Activated naive CD4-positive, alpha-beta T cell treated with anti-CD3 and anti-CD28 coated beads, Interleukin-2, amount 50 U/mL, for 24 hours (primary cell): ENCODE measurements at regions not wholly inside any gene's neighbourhood (a gene's known extent, or its start where the extent isn't known, plus 50 kb on each side); places are given as distances from the start of the nearest gene placed in this dataset.

Experiments
- H3K27ac Mint-ChIP-seq: one replicate; pipeline ENCODE4 v1.8.0; 2021; ENCODE audit warnings: mild to moderate bottlenecking, mixed read lengths
- H3K27me3 Mint-ChIP-seq: one replicate; pipeline ENCODE4 v1.8.0; 2021; ENCODE audit warnings: mixed read lengths
- H3K36me3 Mint-ChIP-seq: one replicate; pipeline ENCODE4 v1.8.0; 2021; ENCODE audit warnings: mixed read lengths
- H3K4me1 Mint-ChIP-seq: one replicate; pipeline ENCODE4 v1.8.0; 2021; ENCODE audit warnings: mixed read lengths
- H3K4me3 Mint-ChIP-seq: one replicate; pipeline ENCODE4 v1.8.0; 2021; ENCODE audit warnings: mild to moderate bottlenecking, mixed read lengths
- H3K9me3 Mint-ChIP-seq: one replicate; pipeline ENCODE4 v1.8.0; 2021; ENCODE audit warnings: mixed read lengths

DNA sequence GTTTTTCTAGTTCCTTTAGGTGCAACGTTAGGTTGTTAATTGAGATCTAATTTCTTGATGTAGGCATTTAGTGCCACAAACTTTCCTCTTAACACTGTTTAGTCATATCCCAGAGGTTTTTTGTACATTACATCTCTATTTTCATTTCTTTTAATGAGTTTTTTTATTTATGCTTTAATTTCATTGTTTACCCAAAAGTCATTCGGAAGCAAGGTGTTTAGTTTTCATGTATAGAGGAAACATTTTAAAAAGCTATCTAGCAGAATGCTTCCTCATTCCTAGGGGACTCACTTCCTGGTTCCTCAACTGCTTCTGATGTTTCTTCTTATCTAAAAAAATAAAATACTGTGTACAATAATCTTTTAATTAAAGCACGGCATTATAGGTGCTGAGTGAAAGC is 307.2 kb upstream of the CAMK1G start:
- peaks cover 19% of the 10 kb centered on the region for H3K27me3 Mint-ChIP-seq
- H3K9me3 Mint-ChIP-seq = peaks cover 5% of the 10 kb centered on the region
- no peak overlapping the region for H3K27ac Mint-ChIP-seq
- H3K4me1 Mint-ChIP-seq = no peaks in the 10 kb centered on the region
- no peaks in the 10 kb centered on the region for H3K36me3 Mint-ChIP-seq
- no peak overlapping the region for H3K4me3 Mint-ChIP-seq

DNA sequence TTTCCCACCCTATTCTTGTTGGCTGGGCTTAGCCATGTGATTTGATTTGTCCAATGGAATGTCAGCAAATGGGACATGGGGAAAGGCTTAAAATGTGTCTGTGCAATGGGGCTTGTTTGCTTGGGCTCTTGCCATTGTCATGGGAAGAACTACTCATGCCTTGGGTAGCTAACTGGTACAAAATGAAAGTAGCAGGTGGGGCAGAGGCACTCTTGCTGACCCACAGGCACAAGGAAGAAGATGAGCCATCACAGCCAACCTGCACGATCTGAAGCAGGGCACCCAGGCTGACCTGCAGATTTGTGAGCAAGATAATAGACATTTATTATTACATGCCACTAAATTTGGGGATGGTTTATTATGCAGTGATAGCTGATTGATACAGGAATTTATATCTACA is 305.9 kb upstream of the CAMK1G start:
- Mint-ChIP-seq H3K27me3 (peaks cover 19% of the 10 kb centered on the region), H3K9me3 (peaks cover 5% of the 10 kb centered on the region)

DNA sequence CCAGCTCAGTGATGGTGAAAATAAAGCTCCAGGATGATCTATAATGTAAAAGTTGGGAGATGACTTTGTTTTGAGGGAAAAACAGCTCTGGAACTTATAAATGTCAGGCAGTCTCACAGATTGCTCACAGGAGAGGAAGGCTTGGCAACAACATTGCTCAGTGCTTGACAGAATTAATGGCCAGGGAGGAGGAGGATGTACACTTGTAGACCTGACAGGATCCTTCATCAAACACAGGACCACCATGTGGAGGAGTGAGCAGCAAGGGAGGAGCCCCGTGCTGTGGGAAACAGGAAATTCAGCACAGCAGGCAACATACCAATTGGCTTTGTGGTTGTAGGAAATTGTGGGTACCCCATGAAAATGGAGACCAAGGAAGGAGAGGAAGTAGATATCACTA is 291.8 kb upstream of the CAMK1G start:
- Mint-ChIP-seq H3K4me1 (no peaks in the 10 kb centered on the region), H3K36me3 (no peaks in the 10 kb centered on the region), H3K4me3 (no peak overlapping the region), H3K27ac (no peak overlapping the region), H3K27me3 (peaks cover 4% of the 10 kb centered on the region), H3K9me3 (no peaks in the 10 kb centered on the region)

More for the DNA sequence above, 305.9 kb upstream of the CAMK1G start:
- no peak overlapping the region for H3K27ac Mint-ChIP-seq
- no peaks in the 10 kb centered on the region for H3K36me3 Mint-ChIP-seq
- no peak overlapping the region for H3K4me3 Mint-ChIP-seq
- H3K4me1 Mint-ChIP-seq = no peaks in the 10 kb centered on the region

DNA sequence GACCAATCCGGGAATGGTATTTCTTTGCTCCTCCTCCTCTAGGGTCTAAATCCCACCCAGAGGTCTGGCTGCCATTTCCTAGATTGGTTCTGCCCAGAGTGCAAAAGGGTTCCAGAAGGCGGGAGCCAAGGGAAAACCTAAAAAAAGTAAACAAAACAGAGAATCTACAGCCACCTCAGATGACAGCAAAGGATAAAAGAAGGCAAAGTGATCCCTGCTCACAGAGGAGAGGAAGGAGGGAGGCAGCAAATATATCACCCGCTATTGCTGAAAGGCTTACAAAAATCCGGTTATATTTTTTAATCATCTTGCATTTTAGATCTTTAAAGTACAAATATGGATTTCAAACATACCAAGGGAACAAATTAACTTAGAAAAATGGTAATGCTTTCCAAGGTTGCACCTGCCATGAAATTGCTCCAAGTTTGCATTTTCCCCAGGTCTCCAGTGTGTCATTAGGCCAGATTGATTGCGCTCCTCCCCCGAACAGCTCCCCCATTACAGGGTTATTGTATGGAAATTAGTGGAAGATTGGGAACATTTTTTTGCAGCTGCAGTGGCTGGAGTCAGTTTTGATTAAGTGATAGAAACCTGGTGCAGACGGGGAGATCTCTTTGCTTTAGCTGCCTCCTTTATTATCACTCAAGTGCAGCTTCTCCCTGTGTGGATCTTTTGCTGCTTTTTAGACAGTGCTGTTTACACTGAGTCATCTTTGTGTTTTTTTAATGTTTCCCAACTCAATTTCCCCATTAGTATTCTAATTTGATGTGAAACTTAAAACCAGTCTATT is 280.5 kb upstream of the CAMK1G start:
- Mint-ChIP-seq H3K27me3 (peaks cover 21% of the 10 kb centered on the region), H3K4me3 (no peak overlapping the region), H3K27ac (no peak overlapping the region), H3K9me3 (no peaks in the 10 kb centered on the region), H3K4me1 (no peaks in the 10 kb centered on the region), H3K36me3 (no peaks in the 10 kb centered on the region)

DNA sequence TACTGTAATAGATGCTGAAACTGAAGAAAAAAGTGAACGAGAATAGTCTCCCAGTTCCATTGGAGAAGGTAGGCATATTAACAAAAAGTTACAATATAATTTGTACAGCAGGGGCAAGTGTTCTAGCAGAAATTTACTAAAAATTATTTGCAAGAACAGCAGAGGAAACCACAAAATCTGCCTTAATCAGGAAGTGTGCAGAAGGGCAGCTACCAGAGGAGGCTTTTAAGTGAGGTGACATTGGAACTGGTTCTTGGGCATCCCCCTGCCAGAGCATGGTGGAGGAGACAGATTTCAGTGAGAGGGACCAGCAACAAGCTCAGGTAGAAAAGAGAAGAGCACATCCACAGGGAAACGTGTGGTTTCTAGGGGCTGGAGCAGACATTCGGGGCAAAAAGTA is 279.3 kb upstream of the CAMK1G start:
- no peak overlapping the region for H3K4me3 Mint-ChIP-seq
- no peaks in the 10 kb centered on the region for H3K9me3 Mint-ChIP-seq
- H3K4me1 Mint-ChIP-seq = no peaks in the 10 kb centered on the region
- H3K27me3 Mint-ChIP-seq = peaks cover 21% of the 10 kb centered on the region
- no peak overlapping the region for H3K27ac Mint-ChIP-seq
- no peaks in the 10 kb centered on the region for H3K36me3 Mint-ChIP-seq

DNA sequence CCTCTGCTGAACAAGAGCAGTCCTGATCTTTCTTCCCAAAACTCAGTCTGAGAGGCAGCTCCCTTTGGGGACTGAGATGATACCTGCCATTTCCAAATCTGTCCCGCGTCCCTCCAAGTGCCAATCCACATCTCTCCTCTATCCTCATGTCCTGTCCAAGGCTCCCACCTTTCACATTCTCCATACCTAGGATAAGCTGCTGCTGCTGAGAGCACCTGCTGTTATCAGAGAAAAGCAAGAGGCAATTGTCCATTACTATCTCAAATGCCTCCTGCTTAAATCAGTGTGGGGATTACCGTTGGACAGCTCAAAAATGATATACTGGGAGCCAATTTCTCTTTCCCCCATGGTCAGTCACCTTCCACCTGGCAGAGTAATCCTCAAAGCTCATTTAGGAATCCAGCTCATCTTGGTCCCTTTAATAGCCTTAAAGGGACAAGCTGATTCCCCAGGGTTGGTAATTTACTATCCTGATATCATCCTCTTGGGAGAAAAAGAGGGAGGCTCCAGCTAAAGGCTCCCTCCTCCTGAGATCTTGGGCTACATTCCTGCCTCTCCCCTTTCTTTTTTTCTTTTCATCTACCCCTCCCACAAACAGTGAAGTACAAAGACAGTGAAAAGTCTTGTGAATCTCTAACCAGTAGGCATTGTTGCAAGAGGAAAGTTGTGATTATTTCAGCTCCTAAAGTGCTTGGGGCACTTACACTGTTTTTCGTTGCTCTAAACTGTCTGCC is 278.1 kb upstream of the CAMK1G start:
- Mint-ChIP-seq H3K9me3 (no peaks in the 10 kb centered on the region), H3K27me3 (peaks cover 21% of the 10 kb centered on the region), H3K36me3 (no peaks in the 10 kb centered on the region), H3K4me1 (no peaks in the 10 kb centered on the region), H3K27ac (peak overlapping the region; percentile 2), H3K4me3 (no peak overlapping the region)

DNA sequence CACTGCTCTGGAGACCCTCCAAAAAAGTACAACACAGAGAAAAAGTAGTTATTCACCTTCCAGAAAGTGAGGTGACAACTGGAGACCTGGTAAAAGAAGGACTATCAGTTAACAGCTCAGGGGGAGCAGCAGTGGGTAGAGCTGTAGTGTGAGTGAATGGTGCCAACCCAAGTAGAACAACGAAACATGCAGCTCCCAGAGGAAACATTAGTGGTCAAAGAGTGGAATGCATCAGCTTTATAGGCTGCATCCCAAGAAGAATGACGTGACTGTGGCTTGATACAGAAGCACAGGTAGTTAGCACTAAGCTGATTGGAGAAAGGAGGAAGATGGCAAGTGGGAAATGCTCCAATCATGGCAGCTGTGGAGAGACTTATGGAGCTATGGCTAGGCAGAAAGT is 275.7 kb upstream of the CAMK1G start:
- Mint-ChIP-seq H3K9me3 (no peaks in the 10 kb centered on the region), H3K4me1 (no peaks in the 10 kb centered on the region), H3K27ac (no peak overlapping the region), H3K4me3 (no peak overlapping the region), H3K27me3 (peaks cover 17% of the 10 kb centered on the region), H3K36me3 (no peaks in the 10 kb centered on the region)

DNA sequence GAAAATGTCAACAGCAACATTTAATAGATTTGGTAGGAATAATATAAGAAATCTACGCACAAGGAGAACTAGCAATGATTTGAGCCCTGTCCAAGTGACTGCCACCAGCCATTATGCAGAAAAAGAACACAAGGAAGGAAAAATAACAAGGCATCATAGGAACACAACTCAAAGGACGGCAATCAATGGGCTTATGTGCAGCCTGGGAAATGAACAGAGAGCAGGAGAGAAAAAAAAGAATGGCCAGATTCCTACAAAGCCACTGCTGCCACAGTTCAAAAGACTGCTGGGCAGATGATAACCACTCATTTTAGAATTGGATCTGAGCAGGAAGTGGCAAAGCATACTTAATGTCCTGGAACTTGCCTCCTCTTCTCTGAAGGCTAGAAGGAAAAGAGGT is 274.3 kb upstream of the CAMK1G start:
- Mint-ChIP-seq H3K9me3 (no peaks in the 10 kb centered on the region), H3K27ac (no peak overlapping the region), H3K36me3 (no peaks in the 10 kb centered on the region)

DNA sequence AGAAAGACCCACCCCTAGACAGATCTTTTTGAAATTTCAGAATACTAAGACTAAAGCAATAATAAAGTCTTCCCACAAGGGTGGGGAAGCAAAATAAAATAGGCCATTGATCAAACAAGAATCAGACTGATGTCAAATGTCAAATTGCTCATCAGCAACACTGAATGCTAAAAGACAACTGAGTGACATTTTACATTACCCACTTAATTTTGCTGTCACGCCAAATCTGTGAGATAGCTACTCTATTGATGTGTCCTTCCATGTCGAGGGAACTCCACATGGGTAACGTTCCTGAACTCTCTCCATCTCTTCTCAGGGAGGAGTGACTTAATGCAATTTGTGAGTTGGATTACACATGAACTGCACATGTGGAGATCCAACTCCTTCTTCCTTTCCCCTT is 271.7 kb upstream of the CAMK1G start:
- Mint-ChIP-seq H3K4me1 (no peaks in the 10 kb centered on the region), H3K27me3 (peaks cover 7% of the 10 kb centered on the region), H3K27ac (no peak overlapping the region), H3K36me3 (no peaks in the 10 kb centered on the region), H3K4me3 (no peak overlapping the region), H3K9me3 (no peaks in the 10 kb centered on the region)

More for the DNA sequence above, 274.3 kb upstream of the CAMK1G start:
- Mint-ChIP-seq H3K4me1 (no peaks in the 10 kb centered on the region), H3K4me3 (no peak overlapping the region), H3K27me3 (peaks cover 9% of the 10 kb centered on the region)

DNA sequence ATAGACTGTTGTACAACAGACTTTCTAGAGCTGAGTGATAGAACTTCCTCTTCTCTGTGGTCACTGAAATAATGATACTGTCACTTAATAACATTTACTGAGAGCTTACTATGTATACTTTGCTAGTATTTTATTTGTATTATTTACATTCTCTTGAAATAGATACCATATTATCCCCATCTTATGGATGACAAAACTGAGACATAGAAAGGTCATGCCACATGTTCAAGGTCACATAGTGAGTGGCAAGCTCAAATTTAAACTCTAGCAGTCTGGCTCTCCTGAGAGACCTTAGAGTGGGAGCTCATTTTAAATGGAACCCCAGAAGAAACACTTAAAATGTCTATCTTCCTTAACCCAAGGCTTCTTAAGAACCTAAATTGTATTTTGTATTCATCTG is 266.6 kb upstream of the CAMK1G start:
- no peak overlapping the region for H3K27ac Mint-ChIP-seq
- peaks cover 6% of the 10 kb centered on the region for H3K27me3 Mint-ChIP-seq
- H3K9me3 Mint-ChIP-seq = no peaks in the 10 kb centered on the region
- H3K4me1 Mint-ChIP-seq = no peaks in the 10 kb centered on the region
- H3K36me3 Mint-ChIP-seq = no peaks in the 10 kb centered on the region
- no peak overlapping the region for H3K4me3 Mint-ChIP-seq

DNA sequence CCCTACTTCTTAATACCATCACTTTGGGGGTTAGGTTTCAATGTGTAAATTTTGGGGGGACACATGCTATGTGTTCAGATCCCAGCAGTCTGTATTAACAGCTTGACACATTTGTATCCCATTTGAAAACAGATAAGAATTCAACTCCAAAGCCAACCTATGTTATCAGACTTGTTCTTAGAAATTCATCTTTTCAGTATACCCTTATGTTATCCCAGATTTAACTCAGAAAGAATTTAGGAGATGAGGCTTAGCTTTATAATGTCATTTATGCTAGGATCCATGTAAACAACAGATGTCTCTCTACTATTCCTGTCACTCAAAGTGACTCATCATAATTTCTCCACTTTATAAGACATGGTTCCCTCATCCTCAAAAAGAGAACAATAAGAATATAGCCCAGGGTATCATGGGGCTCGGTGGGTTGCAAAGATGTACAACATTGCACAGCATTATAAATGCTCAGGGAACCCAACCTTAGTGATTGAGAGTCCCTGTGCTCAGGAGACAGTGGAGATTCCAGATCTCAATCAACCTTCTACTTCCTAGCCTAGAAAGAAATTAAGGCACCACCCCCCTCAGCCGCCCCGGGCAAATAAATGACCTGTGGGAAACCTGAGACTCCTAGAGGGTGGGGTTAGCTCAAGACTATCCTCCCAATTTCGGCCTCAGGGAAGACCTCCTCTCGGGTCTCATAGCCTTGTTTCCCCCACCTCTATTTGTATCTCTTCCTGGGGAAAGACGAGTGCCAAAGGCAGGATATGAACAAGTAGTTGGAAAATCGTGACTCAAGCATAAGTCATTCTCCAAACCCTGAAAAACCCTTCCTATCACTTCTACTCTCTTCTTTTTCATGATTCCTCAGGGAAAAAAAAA is 265.1 kb upstream of the CAMK1G start:
- Mint-ChIP-seq H3K4me3 (no peak overlapping the region), H3K27me3 (peaks cover 5% of the 10 kb centered on the region)

DNA sequence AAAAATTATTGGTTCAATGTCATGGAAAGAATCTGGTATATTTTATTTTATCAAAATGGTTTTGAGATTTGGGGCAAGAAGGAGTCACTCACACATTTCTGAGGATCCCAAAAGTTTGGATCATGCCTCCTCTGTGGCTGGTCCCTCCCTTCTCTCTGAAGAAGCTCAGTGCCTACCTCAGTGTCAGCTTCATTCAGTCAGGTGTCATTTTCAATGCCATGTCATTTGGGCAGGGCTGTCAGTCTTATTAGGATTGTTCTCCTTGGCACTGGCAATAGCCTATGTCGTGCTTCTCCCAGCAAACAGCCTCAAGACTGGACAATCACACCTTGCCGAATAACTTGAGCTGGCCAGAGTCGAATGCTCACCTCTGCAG is 264.5 kb upstream of the CAMK1G start:
- Mint-ChIP-seq H3K9me3 (no peaks in the 10 kb centered on the region), H3K4me3 (no peak overlapping the region), H3K27me3 (peaks cover 5% of the 10 kb centered on the region), H3K4me1 (no peaks in the 10 kb centered on the region), H3K36me3 (no peaks in the 10 kb centered on the region), H3K27ac (no peak overlapping the region)

More for the DNA sequence above, 265.1 kb upstream of the CAMK1G start:
- Mint-ChIP-seq H3K9me3 (no peaks in the 10 kb centered on the region), H3K4me1 (no peaks in the 10 kb centered on the region), H3K36me3 (no peaks in the 10 kb centered on the region), H3K27ac (no peak overlapping the region)

DNA sequence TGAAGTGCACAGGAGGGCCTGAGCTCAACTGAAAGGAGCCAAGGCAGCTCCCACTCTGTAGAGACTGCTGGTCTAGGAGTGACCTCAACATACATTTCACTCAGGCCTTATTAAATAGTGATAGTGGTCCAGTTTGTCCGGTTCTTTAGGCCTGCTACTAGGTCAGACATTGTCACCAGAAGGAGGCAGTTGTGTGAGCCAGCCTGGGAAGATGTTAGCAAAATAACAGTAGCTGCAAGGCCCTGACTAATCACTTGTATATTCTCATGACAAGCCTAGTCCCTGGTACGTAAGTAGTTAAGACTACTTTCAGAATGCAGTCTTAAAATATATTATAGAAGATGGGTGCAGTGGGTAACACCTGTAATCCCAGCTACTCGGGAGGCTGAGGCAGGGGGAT is 264.0 kb upstream of the CAMK1G start:
- Mint-ChIP-seq H3K27me3 (peaks cover 3% of the 10 kb centered on the region), H3K36me3 (no peaks in the 10 kb centered on the region), H3K4me1 (no peaks in the 10 kb centered on the region), H3K27ac (no peak overlapping the region), H3K9me3 (no peaks in the 10 kb centered on the region), H3K4me3 (no peak overlapping the region)

DNA sequence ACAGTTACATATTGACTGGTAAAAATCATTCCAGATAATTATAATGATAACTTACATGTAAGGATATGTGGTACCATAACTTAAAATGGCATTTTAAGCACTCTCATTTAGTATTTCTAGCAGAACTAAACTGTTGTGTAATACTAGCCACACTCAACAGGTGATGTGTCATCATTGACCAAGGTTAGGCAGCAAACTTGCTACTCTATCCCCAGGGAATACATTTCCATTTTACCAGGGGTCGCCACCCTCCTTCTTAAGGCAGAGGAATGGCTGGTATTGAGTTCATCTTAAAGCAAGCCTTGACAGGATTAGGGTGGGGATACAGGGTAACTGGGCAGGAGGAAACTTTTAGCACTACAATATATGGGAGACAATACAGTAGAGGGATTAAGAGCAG is 259.8 kb upstream of the CAMK1G start:
- H3K27ac Mint-ChIP-seq = no peak overlapping the region
- no peak overlapping the region for H3K4me3 Mint-ChIP-seq
- H3K4me1 Mint-ChIP-seq = no peaks in the 10 kb centered on the region
- no peaks in the 10 kb centered on the region for H3K36me3 Mint-ChIP-seq
- H3K27me3 Mint-ChIP-seq = peaks cover 1% of the 10 kb centered on the region
- no peaks in the 10 kb centered on the region for H3K9me3 Mint-ChIP-seq

DNA sequence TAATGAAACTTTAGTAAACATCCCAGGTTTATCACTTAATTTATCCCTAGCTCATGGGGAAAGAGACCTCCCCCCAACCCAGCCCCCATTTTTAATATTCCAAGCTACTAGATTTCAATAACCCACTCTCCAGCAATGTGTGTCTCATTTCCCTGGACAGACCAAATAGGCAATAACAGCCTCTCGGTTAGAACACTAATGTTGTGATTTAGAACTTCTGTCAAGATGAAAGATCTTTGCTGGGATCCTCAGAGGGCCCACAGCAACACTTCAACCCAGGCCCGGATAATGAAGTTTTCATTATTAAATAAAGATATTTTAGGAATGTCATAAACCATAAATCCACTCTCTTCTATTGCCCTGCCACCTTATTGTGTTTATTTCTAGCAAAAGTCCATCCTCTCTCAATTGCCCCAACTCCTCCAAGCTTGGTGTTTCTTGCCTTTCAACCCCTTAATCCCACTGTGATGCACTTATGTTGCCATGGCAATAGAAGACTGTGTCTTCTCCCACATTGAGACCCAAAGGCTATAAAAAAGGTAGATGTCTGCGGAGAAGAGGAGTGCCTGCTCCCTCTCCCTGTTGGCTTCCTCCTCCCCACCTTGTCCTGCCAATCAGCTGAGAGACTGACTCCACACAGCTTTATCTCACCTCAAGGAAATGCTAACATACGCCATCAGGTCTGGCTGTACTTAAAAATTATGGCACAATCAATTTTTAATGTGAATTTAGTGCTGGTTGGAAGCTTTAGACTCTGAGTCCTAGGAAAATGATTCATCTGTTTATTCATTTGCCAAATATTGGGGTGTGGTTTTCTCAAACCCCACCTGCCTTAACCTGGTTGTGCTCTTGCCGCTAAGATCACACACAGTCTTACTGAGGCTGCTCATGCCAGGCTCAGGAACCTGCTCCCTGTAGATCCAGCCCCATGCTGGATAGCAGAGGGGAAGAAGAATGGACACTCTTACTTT is 258.3 kb upstream of the CAMK1G start:
- Mint-ChIP-seq H3K27ac (no peak overlapping the region), H3K36me3 (no peaks in the 10 kb centered on the region), H3K4me3 (no peak overlapping the region), H3K27me3 (peaks cover 1% of the 10 kb centered on the region), H3K9me3 (no peaks in the 10 kb centered on the region), H3K4me1 (no peaks in the 10 kb centered on the region)
